T follicular helper cell (primary cell): ENCODE measurements at regions not wholly inside any gene's neighbourhood (a gene's known extent, or its start where the extent isn't known, plus 50 kb on each side); places are given as distances from the start of the nearest gene placed in this dataset.

Experiments
- DNase-seq: peaks from one replicate; pipeline ENCODE4 v3.0.0-alpha.2; 2020; ENCODE audit warnings: low read depth

GRCh38 chr9:18149471-18150011 is 324.4 kb upstream of the ADAMTSL1 start:
- no peak for DNase-seq

GRCh38 chr9:18154661-18155060 is 319.3 kb upstream of the ADAMTSL1 start:
- no peak for DNase-seq

GRCh38 chr9:18159254-18159653 is 314.7 kb upstream of the ADAMTSL1 start:
- DNase-seq: no peak

DNA sequence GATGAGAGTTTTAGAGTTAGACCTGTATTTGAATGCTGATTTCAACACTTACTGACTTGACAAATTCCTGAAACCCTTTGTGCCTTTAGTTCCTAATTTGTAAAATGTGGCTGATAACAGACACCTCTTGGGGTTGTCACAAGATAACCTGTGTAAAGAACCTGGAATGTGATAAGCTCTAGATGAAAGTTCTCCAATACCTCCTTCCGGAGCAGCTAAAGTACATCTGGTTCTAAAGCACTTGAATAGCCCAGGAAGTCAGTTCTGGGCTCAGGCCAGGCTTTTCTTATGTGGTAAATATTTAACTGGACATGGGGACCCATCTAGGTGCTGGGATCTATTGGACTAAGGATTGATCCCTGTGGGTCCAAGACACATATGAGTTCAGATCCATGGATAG is 310.8 kb upstream of the ADAMTSL1 start:
- DNase-seq: no peak

DNA sequence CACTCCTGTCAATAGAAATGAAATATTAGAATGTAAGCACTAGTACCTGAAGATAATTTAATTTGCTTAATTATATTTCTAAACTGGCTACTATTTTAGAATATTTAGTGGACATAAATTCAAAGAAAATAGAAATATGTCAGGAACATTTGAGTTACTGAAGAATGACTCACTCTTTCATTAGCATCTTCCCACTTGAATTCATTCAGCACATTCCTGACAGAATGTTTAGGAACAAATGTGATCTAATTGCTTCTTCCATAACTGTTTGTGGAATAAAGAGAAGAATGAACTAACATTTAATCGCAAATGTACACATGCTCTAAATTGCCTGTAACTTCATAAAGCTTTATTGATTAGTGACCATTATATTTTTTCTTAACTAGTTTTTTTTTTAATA is 306.2 kb upstream of the ADAMTSL1 start:
- no peak for DNase-seq

DNA sequence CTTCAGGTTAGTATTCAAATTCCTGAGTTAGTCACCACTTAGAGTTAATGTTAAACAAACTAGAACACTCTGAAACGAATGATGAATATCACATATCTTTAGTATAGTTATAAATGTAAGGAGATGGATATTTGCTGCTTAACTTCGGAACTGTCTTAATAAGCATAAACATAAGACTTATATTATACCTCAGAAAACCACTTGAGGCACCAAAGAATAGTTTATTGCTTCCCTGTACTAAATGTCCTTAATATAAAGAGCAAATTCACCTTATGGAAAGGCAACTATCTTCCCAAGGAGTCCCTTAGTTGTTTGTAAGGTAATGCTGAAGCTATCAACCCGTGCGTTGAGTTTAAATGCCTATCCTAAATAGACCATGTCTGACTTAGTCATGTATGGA is 300.0 kb upstream of the ADAMTSL1 start:
- no peak for DNase-seq

GRCh38 chr9:18182636-18183035 is 291.3 kb upstream of the ADAMTSL1 start:
- no peak for DNase-seq

DNA sequence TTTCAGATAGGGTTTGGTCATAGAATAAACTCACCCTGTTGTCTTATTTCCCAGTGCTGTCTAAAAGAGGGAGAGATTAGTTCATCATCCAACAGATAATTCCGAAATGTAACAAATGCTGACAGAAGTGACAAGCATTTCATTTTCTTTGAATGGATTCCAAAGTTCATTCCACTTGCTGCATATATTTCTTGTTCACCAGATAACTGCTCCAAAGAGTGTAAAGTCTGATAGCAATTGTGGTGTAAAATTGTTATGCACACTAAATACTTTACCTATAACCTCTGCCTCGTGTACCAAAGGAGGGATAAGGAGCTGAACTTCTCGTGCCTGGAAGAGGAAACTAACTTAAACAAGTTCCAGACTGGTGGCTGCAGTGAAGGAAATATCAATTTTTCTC is 290.0 kb upstream of the ADAMTSL1 start:
- no peak for DNase-seq

- DNase-seq: no peak
Observed at GRCh38 chr9:18184401-18184800, 289.6 kb upstream of the ADAMTSL1 start.

GRCh38 chr9:18185196-18185595 is 288.8 kb upstream of the ADAMTSL1 start:
- no peak for DNase-seq

DNA sequence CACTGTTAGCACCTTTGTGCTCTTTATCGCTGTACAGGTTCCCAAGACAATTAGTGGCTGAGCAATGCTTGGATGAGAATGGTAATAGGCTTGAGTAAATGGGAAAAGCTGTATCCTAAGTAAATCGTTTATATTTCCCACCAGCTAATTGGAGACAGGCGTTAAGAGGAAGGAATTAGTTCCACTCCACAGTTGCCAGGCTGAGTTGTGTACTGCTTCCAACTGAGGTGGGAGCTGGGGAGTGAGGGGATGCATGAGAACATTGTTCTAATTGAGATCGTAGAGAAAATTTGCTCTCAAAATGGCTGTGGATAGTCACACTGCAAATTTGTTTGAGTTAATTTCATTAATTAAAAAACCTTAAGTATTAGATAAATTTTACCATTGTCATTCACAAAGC is 285.0 kb upstream of the ADAMTSL1 start:
- no peak for DNase-seq

- DNase-seq: no peak
Observed at GRCh38 chr9:18189871-18190670, 283.9 kb upstream of the ADAMTSL1 start.

DNA sequence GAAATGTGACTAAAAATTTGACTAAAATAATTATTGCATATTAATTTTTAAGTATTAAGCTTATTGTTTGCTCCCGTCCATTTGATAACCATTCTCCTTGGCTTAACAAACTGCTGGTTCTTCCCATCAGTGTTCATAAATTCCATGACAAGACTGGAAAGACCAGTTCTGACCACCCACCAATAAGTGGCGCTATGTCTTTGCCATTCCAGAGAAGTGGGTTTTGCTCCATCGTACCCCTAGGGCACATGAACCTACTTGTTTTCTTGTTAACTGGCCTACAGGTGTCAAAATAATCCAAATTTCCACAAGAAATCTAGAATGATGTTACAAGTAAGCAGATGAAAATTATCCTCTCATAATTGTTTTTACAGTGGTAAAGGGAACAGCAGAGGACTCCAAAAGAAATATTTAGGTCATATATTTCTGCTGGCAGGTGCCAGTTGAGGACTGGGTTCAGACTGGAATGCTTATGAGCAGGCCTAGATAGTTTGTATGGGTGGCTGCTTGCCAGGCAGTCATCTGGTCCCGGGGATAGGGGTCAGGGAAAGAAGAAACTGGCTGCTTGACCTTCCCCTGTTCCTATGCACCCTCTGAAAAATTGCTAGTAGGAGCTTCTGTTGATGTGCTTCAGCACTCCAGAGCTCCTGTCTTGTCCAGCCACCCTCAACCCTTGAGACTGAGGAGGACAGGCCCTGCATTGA is 283.1 kb upstream of the ADAMTSL1 start:
- no peak for DNase-seq

GRCh38 chr9:18194316-18194715 is 279.6 kb upstream of the ADAMTSL1 start:
- no peak for DNase-seq

- DNase-seq: no peak
Observed at GRCh38 chr9:18195223-18195622, 278.7 kb upstream of the ADAMTSL1 start.

DNA sequence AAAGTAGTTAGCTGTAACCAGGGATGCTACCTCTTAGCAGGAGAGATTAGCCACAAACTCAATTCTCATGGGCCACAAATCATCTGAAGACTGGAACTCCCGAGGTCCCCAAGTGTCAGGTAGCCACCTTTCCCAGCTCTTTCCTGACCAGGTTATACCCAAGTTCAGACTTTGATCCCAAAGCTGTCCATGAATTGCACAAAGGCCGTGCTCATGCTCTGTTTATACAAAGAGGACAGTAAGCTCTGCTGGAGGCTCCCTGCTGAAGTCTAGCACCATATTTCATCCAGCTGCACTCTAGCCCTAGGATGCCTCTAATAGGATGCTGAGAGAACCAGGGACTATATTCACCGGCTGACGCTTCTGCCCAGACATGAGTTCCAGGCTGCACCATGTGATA is 271.0 kb upstream of the ADAMTSL1 start:
- no peak for DNase-seq

DNA sequence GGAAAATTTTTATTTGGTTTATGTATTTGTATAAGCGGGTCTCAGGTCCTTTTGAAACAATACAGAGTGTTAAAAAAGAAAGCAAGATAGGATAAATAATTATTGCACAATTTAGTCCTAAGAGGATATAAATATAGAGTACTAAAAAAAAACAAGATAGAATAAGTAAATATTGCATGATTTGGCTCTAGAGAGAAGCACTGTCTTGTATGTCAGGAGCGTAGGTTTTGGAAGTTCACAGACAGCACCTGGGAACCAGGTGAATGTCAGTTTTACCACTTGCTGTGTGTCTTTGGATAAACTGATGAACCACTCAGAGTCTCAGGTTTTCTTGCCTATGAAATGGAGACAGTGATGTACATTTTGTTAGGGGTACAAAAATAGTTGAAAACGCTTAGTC is 266.2 kb upstream of the ADAMTSL1 start:
- DNase-seq: no peak

- DNase-seq: no peak
Observed at GRCh38 chr9:18208166-18209059, 265.5 kb upstream of the ADAMTSL1 start.

DNA sequence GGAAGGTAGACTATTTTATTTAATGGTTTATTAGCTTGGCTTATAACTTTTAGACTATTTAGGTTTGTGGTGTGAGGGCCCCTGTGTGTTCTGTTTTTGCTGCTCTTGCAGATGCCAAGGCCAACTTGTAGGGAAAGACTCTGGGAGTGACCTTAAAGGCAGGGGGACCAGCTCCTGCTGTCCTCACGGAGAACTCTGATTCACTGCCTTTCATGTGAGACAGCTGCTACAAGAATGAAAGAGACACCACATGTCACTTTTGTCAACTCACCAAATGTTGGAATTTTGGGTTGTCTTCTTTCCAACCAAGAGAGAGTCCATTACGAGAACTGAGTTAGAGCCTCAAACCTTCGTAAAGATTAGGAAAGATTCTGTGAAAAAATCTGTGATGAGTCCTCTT is 258.3 kb upstream of the ADAMTSL1 start:
- DNase-seq: no peak

DNA sequence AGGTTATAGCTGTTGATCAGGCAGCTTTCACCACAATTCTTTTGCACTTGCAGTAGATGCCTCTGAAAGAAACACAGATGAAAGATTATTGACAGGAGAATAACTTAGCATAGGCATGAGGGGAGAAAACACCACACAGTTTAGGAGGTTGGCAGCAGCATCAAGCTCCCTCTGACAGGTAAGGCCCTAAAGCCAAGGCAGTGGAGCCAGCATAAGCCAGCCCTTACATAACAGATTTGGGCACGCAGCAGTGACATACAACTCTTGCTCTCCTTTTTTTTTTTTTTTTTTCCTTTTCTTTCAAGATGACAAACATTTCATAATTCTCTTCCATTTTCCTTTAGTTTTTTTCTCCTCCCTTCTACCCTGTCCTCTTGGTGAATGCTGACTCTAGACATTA is 257.6 kb upstream of the ADAMTSL1 start:
- DNase-seq: no peak

DNA sequence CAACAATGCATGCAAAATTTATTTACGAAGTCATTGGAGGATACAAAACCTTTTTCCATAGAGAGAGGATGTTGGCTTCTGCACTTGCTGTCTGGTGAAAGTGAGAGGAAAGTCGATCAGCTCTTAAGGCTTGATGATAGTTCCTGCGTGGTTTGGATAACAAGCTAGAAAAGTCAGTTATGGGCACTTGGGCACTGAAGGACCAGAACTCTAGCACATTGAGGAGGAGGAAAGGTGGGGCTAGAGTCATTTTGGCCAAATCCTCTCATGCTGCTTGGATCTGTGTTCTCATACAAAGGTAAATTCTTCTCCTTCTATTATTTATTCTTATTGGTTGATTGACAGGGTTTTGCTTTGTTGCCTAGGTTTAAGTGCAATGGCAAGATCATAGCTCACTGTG is 245.9 kb upstream of the ADAMTSL1 start:
- no peak for DNase-seq

GRCh38 chr9:18229992-18230676 is 243.8 kb upstream of the ADAMTSL1 start:
- DNase-seq: no peak
